Trophoblast cell (in vitro differentiated cells and primary cell): ENCODE measurements at regions not wholly inside any gene's neighbourhood (a gene's known extent, or its start where the extent isn't known, plus 50 kb on each side); places are given as distances from the start of the nearest gene placed in this dataset.

Experiments used
- DNase-seq, 2 donors: peaks; one replicate each; pipeline ENCODE4 v3.0.0-alpha.2; 2016
- H2AFZ ChIP-seq: 2 replicates; pipeline ENCODE4 v1.6.1; 2013; ENCODE audit warnings: low read length, moderate library complexity, mild to moderate bottlenecking; ENCODE audit not compliant: insufficient read depth, poor library complexity
- H2AK5ac ChIP-seq: 2 replicates; pipeline ENCODE4 v1.6.1; 2013; ENCODE audit warnings: mild to moderate bottlenecking, low read length
- H2BK120ac ChIP-seq: 2 replicates; pipeline ENCODE4 v1.6.1; 2013; ENCODE audit warnings: low read length, mild to moderate bottlenecking, moderate library complexity; ENCODE audit not compliant: insufficient read depth, poor library complexity
- H2BK12ac ChIP-seq: 2 replicates; pipeline ENCODE4 v1.6.1; 2013; ENCODE audit warnings: mild to moderate bottlenecking, low read length, moderate library complexity
- H2BK5ac ChIP-seq: 2 replicates; pipeline ENCODE4 v1.6.1; 2013; ENCODE audit warnings: low read length, low read depth, moderate library complexity, mild to moderate bottlenecking; ENCODE audit not compliant: poor library complexity
- H3K14ac ChIP-seq: 2 replicates; pipeline ENCODE4 v1.6.1; 2013; ENCODE audit warnings: mild to moderate bottlenecking, low read length
- H3K18ac ChIP-seq: 2 replicates; pipeline ENCODE4 v1.6.1; 2013; ENCODE audit warnings: mild to moderate bottlenecking, low read length
- H3K23ac ChIP-seq: 2 replicates; pipeline ENCODE4 v1.6.1; 2013; ENCODE audit warnings: low read length
- H3K27ac ChIP-seq: 2 replicates; pipeline ENCODE4 v1.5.1; 2013; ENCODE audit warnings: low read depth, mild to moderate bottlenecking, inconsistent platforms, low read length, moderate library complexity
- H3K27me3 ChIP-seq: 2 replicates; pipeline ENCODE4 v1.6.1; 2013; ENCODE audit warnings: inconsistent platforms, mild to moderate bottlenecking, low read length, moderate library complexity; ENCODE audit not compliant: insufficient read depth
- H3K36me3 ChIP-seq, 2 experiments: 1 replicate in 1 of 2; 2 replicates in 1 of 2; pipeline ENCODE4 v1.6.1; 2013; ENCODE audit warnings: low read length in 2 of 2, mild to moderate bottlenecking in 2 of 2, moderate library complexity in 1 of 2; ENCODE audit not compliant: insufficient read depth in 2 of 2, control insufficient read depth in 1 of 2
- H3K4ac ChIP-seq: 2 replicates; pipeline ENCODE4 v1.6.1; 2013; ENCODE audit warnings: low read depth, mild to moderate bottlenecking, low read length, moderate library complexity
- H3K4me1 ChIP-seq, 2 experiments: 1 replicate in 1 of 2; 2 replicates in 1 of 2; pipeline ENCODE4 v1.6.1; 2013; ENCODE audit warnings: low read length in 2 of 2, mild to moderate bottlenecking in 2 of 2, moderate library complexity in 1 of 2; ENCODE audit not compliant: insufficient read depth in 2 of 2, control insufficient read depth in 1 of 2
- H3K4me2 ChIP-seq: 2 replicates; pipeline ENCODE4 v1.6.1; 2013; ENCODE audit warnings: inconsistent platforms, mild to moderate bottlenecking, low read length, moderate library complexity
- H3K4me3 ChIP-seq: 2 replicates; pipeline ENCODE4 v1.5.1; 2013; ENCODE audit warnings: mild to moderate bottlenecking, low read depth, low read length, inconsistent platforms
- H3K79me1 ChIP-seq: one replicate; pipeline ENCODE4 v1.6.1; 2013; ENCODE audit warnings: low read length
- H3K79me2 ChIP-seq: 2 replicates; pipeline ENCODE4 v1.6.1; 2013; ENCODE audit warnings: low read length, mild to moderate bottlenecking; ENCODE audit not compliant: control insufficient read depth, insufficient read depth, poor library complexity
- H3K9ac ChIP-seq: 2 replicates; pipeline ENCODE4 v1.6.1; 2013; ENCODE audit warnings: mild to moderate bottlenecking, low read length
- H3K9me3 ChIP-seq: 2 replicates; pipeline ENCODE4 v1.6.1; 2013; ENCODE audit warnings: low read depth, mild to moderate bottlenecking, control low read depth, inconsistent platforms, low read length; ENCODE audit not compliant: insufficient read depth
- H4K12ac ChIP-seq: 2 replicates; pipeline ENCODE4 v1.6.1; 2013; ENCODE audit warnings: low read depth, mild to moderate bottlenecking, low read length, moderate library complexity
- H4K8ac ChIP-seq: 2 replicates; pipeline ENCODE4 v1.6.1; 2013; ENCODE audit warnings: low read depth, mild to moderate bottlenecking, low read length, moderate library complexity
- H4K91ac ChIP-seq: one replicate; pipeline ENCODE4 v1.6.1; 2013; ENCODE audit warnings: low read depth, mild to moderate bottlenecking, low read length, moderate library complexity
- WGBS: extraction: QIAGEN DNeasy Blood & Tissue Kit; methylation state at CpG from one replicate; pipeline ENCODE4 v1.1.7; 2013; ENCODE audit warnings: missing lambda C conversion rate; ENCODE audit not compliant: insufficient read length, insufficient coverage; ENCODE audit errors: extremely low coverage; 5-methylcytosine and 5-hydroxymethylcytosine counted together

GRCh38 chr1:14246471-14246870, 352.0 kb upstream of the KAZN start:
- Histone ChIP-seq H3K9ac (no peak overlapping the region), H3K18ac (no peak overlapping the region), H4K12ac (no peak overlapping the region), H3K4me2 (no peak overlapping the region), H3K36me3 (no peaks in the 10 kb centered on the region), H3K23ac (no peak overlapping the region), H3K9me3 (no peaks in the 10 kb centered on the region), H2BK5ac (no peak overlapping the region), H3K79me2 (no peaks in the 10 kb centered on the region), H3K27ac (no peak overlapping the region), H3K27me3 (no peaks in the 10 kb centered on the region), H2BK12ac (no peak overlapping the region), H2BK120ac (no peak overlapping the region), H3K4ac (no peak overlapping the region), H3K4me3 (no peak overlapping the region), H4K91ac (no peak overlapping the region), H4K8ac (no peak overlapping the region), H3K79me1 (no peaks in the 10 kb centered on the region), H3K4me1 (no peaks in the 10 kb centered on the region), H2AFZ (no peak overlapping the region), H2AK5ac (no peak overlapping the region), H3K14ac (no peak overlapping the region)
- WGBS = no CpG with 5 or more reads among the region's 5 CpGs
- no peak for DNase-seq

DNA sequence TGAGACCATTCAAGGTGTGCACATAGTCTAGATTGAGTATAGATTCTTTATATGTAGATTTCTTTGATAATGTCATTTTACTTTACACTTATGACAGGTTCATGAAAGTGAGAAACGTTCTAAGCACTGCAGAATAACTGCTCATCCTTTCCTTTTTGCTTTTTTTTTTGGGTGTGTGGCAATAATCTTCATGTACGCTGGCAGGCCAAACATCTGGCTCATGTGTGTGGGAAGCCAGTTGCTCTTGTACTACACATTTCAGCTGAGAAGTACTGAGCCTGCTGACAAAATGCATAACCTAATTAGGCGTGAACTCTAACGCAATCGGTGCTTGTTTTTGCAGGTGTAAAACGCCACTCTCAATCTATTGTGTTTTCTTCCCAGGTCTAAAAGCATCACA, 350.8 kb upstream of the KAZN start:
- no peak overlapping the region for H3K14ac ChIP-seq
- no peaks in the 10 kb centered on the region for H3K79me2 ChIP-seq
- peak overlapping the region; percentile 18 for H3K9ac ChIP-seq
- H3K4me3 ChIP-seq = no peak overlapping the region
- no CpG with 5 or more reads among the region's 6 CpGs for WGBS
- no peak overlapping the region for H2AK5ac ChIP-seq
- no peak overlapping the region for H2BK120ac ChIP-seq
- H2BK5ac ChIP-seq = no peak overlapping the region
- no peak overlapping the region for H3K27ac ChIP-seq
- no peaks in the 10 kb centered on the region for H3K9me3 ChIP-seq
- H2BK12ac ChIP-seq = no peak overlapping the region
- no peak overlapping the region for H3K18ac ChIP-seq
- H3K23ac ChIP-seq = no peak overlapping the region
- no peaks in the 10 kb centered on the region for H3K79me1 ChIP-seq
- H4K8ac ChIP-seq = no peak overlapping the region
- H3K4me1 ChIP-seq = no peaks in the 10 kb centered on the region
- no peak overlapping the region for H3K4me2 ChIP-seq
- no peak overlapping the region for H2AFZ ChIP-seq
- DNase-seq = no peak
- no peaks in the 10 kb centered on the region for H3K36me3 ChIP-seq
- H4K12ac ChIP-seq = no peak overlapping the region
- H3K4ac ChIP-seq = no peak overlapping the region
- no peaks in the 10 kb centered on the region for H3K27me3 ChIP-seq
- no peak overlapping the region for H4K91ac ChIP-seq

DNA sequence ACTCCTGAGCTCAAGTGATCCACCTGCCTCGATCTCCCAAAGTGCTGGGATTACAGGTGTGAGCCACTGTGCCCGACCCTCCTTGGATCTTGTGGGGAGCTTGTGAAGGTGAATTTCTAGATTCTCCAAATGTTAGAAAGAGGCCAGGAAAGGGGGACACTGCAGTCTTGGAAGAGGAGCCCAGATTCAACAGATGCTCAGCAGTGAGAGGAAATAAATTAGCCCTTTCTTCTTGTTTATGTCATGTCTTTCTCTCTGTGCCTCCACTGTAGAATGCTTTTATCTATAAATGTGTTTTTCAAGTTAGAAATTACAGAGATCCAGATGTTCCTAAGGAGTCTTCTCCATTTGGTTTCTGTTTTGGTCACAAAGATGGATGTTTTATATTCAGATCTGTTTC, 346.6 kb upstream of the KAZN start:
- no peak overlapping the region for H2BK12ac ChIP-seq
- no peak overlapping the region for H3K4ac ChIP-seq
- H4K12ac ChIP-seq = no peak overlapping the region
- no peak overlapping the region for H3K9ac ChIP-seq
- H3K27ac ChIP-seq = no peak overlapping the region
- DNase-seq = no peak
- no peak overlapping the region for H2BK120ac ChIP-seq
- WGBS = no CpG with 5 or more reads among the region's 2 CpGs
- no peak overlapping the region for H3K14ac ChIP-seq
- no peak overlapping the region for H3K23ac ChIP-seq
- H3K18ac ChIP-seq = no peak overlapping the region
- H3K4me3 ChIP-seq = no peak overlapping the region
- no peaks in the 10 kb centered on the region for H3K9me3 ChIP-seq
- no peak overlapping the region for H4K91ac ChIP-seq
- H3K79me2 ChIP-seq = no peaks in the 10 kb centered on the region
- no peaks in the 10 kb centered on the region for H3K79me1 ChIP-seq
- H3K27me3 ChIP-seq = no peaks in the 10 kb centered on the region
- H3K4me1 ChIP-seq = no peaks in the 10 kb centered on the region
- H2AFZ ChIP-seq = no peak overlapping the region
- H3K4me2 ChIP-seq = no peak overlapping the region
- no peak overlapping the region for H2AK5ac ChIP-seq
- H4K8ac ChIP-seq = no peak overlapping the region
- H3K36me3 ChIP-seq = no peaks in the 10 kb centered on the region
- H2BK5ac ChIP-seq = no peak overlapping the region

DNA sequence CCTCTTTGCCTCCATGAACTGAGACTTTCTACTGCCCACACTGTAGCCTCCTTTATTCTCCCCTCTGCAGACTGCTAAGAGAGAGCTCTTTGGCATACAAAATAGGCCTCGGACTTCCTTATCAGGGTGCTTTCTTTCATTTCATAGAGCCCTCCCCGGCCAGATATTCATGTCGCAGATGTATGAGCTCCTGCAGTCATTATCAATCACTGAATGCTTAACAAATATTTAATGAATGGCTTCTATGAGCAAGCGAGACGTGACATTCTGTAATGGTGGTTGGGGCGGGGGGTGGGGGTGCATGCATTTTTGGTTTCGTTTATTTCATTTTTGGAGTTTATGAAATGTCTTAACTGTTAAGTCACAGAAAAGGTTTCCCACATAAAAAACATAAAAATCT, 344.8 kb upstream of the KAZN start:
- no peak overlapping the region for H2AK5ac ChIP-seq
- no peak overlapping the region for H3K27ac ChIP-seq
- WGBS = no CpG with 5 or more reads among the region's 7 CpGs
- H3K79me2 ChIP-seq = no peaks in the 10 kb centered on the region
- no peak overlapping the region for H2BK120ac ChIP-seq
- no peak overlapping the region for H2AFZ ChIP-seq
- H3K18ac ChIP-seq = no peak overlapping the region
- no peak overlapping the region for H3K23ac ChIP-seq
- H4K12ac ChIP-seq = no peak overlapping the region
- no peak overlapping the region for H4K8ac ChIP-seq
- no peaks in the 10 kb centered on the region for H3K4me1 ChIP-seq
- no peaks in the 10 kb centered on the region for H3K9me3 ChIP-seq
- no peak overlapping the region for H3K4ac ChIP-seq
- H3K4me3 ChIP-seq = no peak overlapping the region
- no peak overlapping the region for H3K14ac ChIP-seq
- no peak overlapping the region for H2BK12ac ChIP-seq
- DNase-seq = no peak
- H3K79me1 ChIP-seq = no peaks in the 10 kb centered on the region
- no peak overlapping the region for H2BK5ac ChIP-seq
- H3K36me3 ChIP-seq = no peaks in the 10 kb centered on the region
- H3K27me3 ChIP-seq = no peaks in the 10 kb centered on the region
- H3K4me2 ChIP-seq = no peak overlapping the region
- H3K9ac ChIP-seq = no peak overlapping the region
- H4K91ac ChIP-seq = no peak overlapping the region
